Endothelial cell of umbilical vein (primary cell): ENCODE measurements at regions not wholly inside any gene's neighbourhood (a gene's known extent, or its start where the extent isn't known, plus 50 kb on each side); places are given as distances from the start of the nearest gene placed in this dataset.

Source experiments
- BruUV-seq: library from RNA; stranded (reverse); fragments of 400-500 nt; replicated peaks from 2 replicates; lab custom pipeline; 2021; lab: Mats Ljungman, UMichigan
- CTCF ChIA-PET: fragments of 300-600, 350-600 bp; sonication (Branson Sonifier 250); formaldehyde crosslinking; loops from one replicate; lab custom pipeline; 2021; ENCODE audit warnings: antibody characterized with exemption, inconsistent platforms; lab: Charles Lee
- POLR2A ChIA-PET: fragments of 300-600, 350-600 bp; sonication (Branson Sonifier 250); formaldehyde crosslinking; loops from one replicate; lab custom pipeline; 2021; ENCODE audit warnings: antibody characterized with exemption, inconsistent platforms; lab: Charles Lee
- DNase-seq: peaks from one replicate; pipeline ENCODE4 v3.0.0-alpha.2; 2011; ENCODE audit warnings: low read depth, low spot score
- FAIRE-seq: peaks from 2 replicates; lab custom pipeline; 2011; peaks lifted over from hg19 to GRCh38; lab: Jason Lieb, UNC
- H2AFZ ChIP-seq: 2 replicates; pipeline ENCODE4 v1.6.0; 2012; ENCODE audit warnings: low read depth, low read length, control low read depth, inconsistent platforms
- H3K27ac ChIP-seq: 2 replicates; pipeline ENCODE4 v1.5.1; 2011; ENCODE audit warnings: low read depth, mild to moderate bottlenecking, control low read depth, low read length, moderate library complexity; ENCODE audit not compliant: insufficient read depth
- H3K27me3 ChIP-seq, 2 experiments: 2 replicates each; pipeline versions ENCODE4 v1.6.0 to v1.6.1; 2011; ENCODE audit warnings: low read length in 2 of 2, mixed read lengths in 1 of 2; ENCODE audit not compliant: control insufficient read depth in 2 of 2, insufficient read depth in 2 of 2
- H3K36me3 ChIP-seq, 2 experiments: 2 replicates in 1 of 2; 3 replicates in 1 of 2; pipeline ENCODE4 v1.5.1; 2011; ENCODE audit warnings: low read length in 2 of 2, mild to moderate bottlenecking in 1 of 2, moderate library complexity in 1 of 2; ENCODE audit not compliant: control insufficient read depth in 2 of 2, insufficient read depth in 2 of 2; ENCODE audit errors: extremely low read depth in 1 of 2
- H3K4me1 ChIP-seq: 3 replicates; pipeline ENCODE4 v1.5.1; 2011; ENCODE audit warnings: mild to moderate bottlenecking, low read length; ENCODE audit not compliant: control insufficient read depth, insufficient read depth; ENCODE audit errors: extremely low read depth
- H3K4me2 ChIP-seq: 2 replicates; pipeline ENCODE4 v1.6.1; 2011; ENCODE audit warnings: low read length, control low read depth, mixed read lengths; ENCODE audit not compliant: insufficient read depth
- H3K4me3 ChIP-seq, 3 experiments: fragments of 200-600 bp in 1 of 3; sonication (generic), shearing (Covaris generic) in 1 of 3; replicated peaks in 1 of 3; 2 replicates each; pipeline ENCODE4 v1.5.1; 2011 to 2016; ENCODE audit warnings: control low read depth in 3 of 3, low read length in 3 of 3, mild to moderate bottlenecking in 2 of 3, inconsistent platforms in 1 of 3, low read depth in 1 of 3, moderate library complexity in 1 of 3; ENCODE audit not compliant: insufficient read depth in 1 of 3
- H3K79me2 ChIP-seq: 2 replicates; pipeline ENCODE4 v1.6.0; 2012; ENCODE audit warnings: low read length, inconsistent platforms; ENCODE audit not compliant: control insufficient read depth, insufficient read depth
- H3K9ac ChIP-seq: replicated peaks from 2 replicates; pipeline ENCODE3; 2011; ENCODE audit warnings: low read length, control low read depth; ENCODE audit not compliant: insufficient read depth; ENCODE audit errors: extremely low read depth
- H3K9me1 ChIP-seq: replicated peaks from 3 replicates; pipeline ENCODE4 v1.6.0; 2011; ENCODE audit warnings: mild to moderate bottlenecking, low read length; ENCODE audit not compliant: control insufficient read depth, insufficient read depth; ENCODE audit errors: extremely low read depth
- H3K9me3 ChIP-seq: replicated peaks from 2 replicates; pipeline ENCODE4 v1.5.1; 2012; ENCODE audit warnings: low read length, inconsistent platforms; ENCODE audit not compliant: control insufficient read depth, insufficient read depth
- H4K20me1 ChIP-seq: replicated peaks from 2 replicates; pipeline ENCODE3; 2011; ENCODE audit warnings: mild to moderate bottlenecking, low read length; ENCODE audit not compliant: control insufficient read depth, insufficient read depth; ENCODE audit errors: extremely low read depth
- CTCF ChIP-seq, 2 donors: IDR thresholded peaks; 1 replicate in 1 of 2; 2 replicates in 1 of 2; pipeline ENCODE4 v1.5.1; 2011; ENCODE audit warnings: low read length in 2 of 2, mild to moderate bottlenecking in 2 of 2, moderate library complexity in 2 of 2, control low read depth in 1 of 2, inconsistent platforms in 1 of 2, low read depth in 1 of 2; ENCODE audit not compliant: insufficient read depth in 1 of 2; ENCODE audit errors: extremely low read depth in 1 of 2
- EZH2 ChIP-seq: IDR thresholded peaks from 2 replicates; pipeline ENCODE4 v1.6.1; 2012; ENCODE audit warnings: borderline replicate concordance, low read depth, mild to moderate bottlenecking, moderate library complexity, low read length, inconsistent platforms; ENCODE audit not compliant: severe bottlenecking
- FOS ChIP-seq: IDR thresholded peaks from 2 replicates; pipeline ENCODE4 v1.6.1; 2011; ENCODE audit warnings: mild to moderate bottlenecking, low read length, moderate library complexity, borderline replicate concordance; ENCODE audit not compliant: insufficient read depth
- GATA2 ChIP-seq: IDR thresholded peaks from 2 replicates; pipeline ENCODE4 v1.7.0; 2011; ENCODE audit warnings: low read depth, mild to moderate bottlenecking, moderate library complexity, mixed read lengths, low read length; ENCODE audit not compliant: insufficient read length, insufficient read depth
- JUN ChIP-seq: IDR thresholded peaks from 2 replicates; pipeline ENCODE4 v1.6.1; 2011; ENCODE audit warnings: borderline replicate concordance, low read depth; ENCODE audit not compliant: insufficient read length, insufficient read depth
- MYC ChIP-seq: IDR thresholded peaks from one replicate; pipeline ENCODE4 v1.6.1; 2011; ENCODE audit warnings: mild to moderate bottlenecking, low read depth, low read length
- POLR2A ChIP-seq: IDR thresholded peaks from 2 replicates; pipeline ENCODE4 v1.6.1; 2012; ENCODE audit warnings: low read depth, mild to moderate bottlenecking, control low read depth, low read length
- POLR2AphosphoS5 ChIP-seq: IDR thresholded peaks from 2 replicates; pipeline ENCODE4 v1.6.1; 2012; ENCODE audit warnings: low read depth, mild to moderate bottlenecking, control low read depth, low read length, moderate library complexity; ENCODE audit not compliant: insufficient read depth
- dilution Hi-C: fragments of 300-500 bp; cut with MboI; formaldehyde crosslinking; loops from one replicate; pipeline ENCODE4 v1.15.0; 2019; ENCODE audit warnings: low sequenced_read_pairs; ENCODE audit not compliant: extremely low pct_ligation_motif_present
- intact Hi-C: fragments of 100-400 bp; cut with micrococcal nuclease; formaldehyde crosslinking; loops from one replicate; pipeline ENCODE4 v1.10.0; 2022
- TF ChIP-seq, protein P1 (sequence below): IDR thresholded peaks from 2 replicates; pipeline ENCODE4 v1.6.1; 2011; ENCODE audit not compliant: insufficient read depth, insufficient read length

GRCh38 chr12:17878714-17879113 lies 211.3 kb downstream of the RERGL start:
- POLR2A ChIA-PET = no interaction called here
- intact Hi-C loops (no loop called here), dilution Hi-C loops (no loop called here)
- Histone ChIP-seq H3K4me2 (no peak overlapping the region), H3K27ac (no peak overlapping the region), H3K4me1 (no peaks in the 10 kb centered on the region), H3K27me3 (no peaks in the 10 kb centered on the region), H3K9me1 (peaks cover 2% of the 10 kb centered on the region), H3K9ac (no peak overlapping the region), H3K4me3 (no peak overlapping the region), H3K79me2 (no peaks in the 10 kb centered on the region), H3K9me3 (no peaks in the 10 kb centered on the region), H4K20me1 (no peaks in the 10 kb centered on the region), H2AFZ (no peak overlapping the region), H3K36me3 (no peaks in the 10 kb centered on the region)
- DNase-seq (no peak), FAIRE-seq (no peak)
- CTCF ChIA-PET = no interaction called here
- no TSS peak for BruUV-seq
- TF ChIP-seq GATA2 = no peak
- TF ChIP-seq, protein P1, sequence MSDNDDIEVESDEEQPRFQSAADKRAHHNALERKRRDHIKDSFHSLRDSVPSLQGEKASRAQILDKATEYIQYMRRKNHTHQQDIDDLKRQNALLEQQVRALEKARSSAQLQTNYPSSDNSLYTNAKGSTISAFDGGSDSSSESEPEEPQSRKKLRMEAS = no peak
- no peak for TF ChIP-seq MYC
- TF ChIP-seq JUN = no peak
- no peak for TF ChIP-seq POLR2AphosphoS5
- no peak for TF ChIP-seq POLR2A
- TF ChIP-seq EZH2 = no peak
- no peak for TF ChIP-seq FOS
- no peak for TF ChIP-seq CTCF (IDR thresholded peaks at IDR 0.05; ENCODE audit: extremely low read depth in 1 of 2, insufficient read depth in 1 of 2, low read depth in 1 of 2, low read length in 2 of 2)
